ENCODE measurements at regions not wholly inside any gene's neighbourhood (a gene's known extent, or its start where the extent isn't known, plus 50 kb on each side); places are given as distances from the start of the nearest gene placed in this dataset.

GRCh38 chr18:22073411-22073810, 96.0 kb upstream of the GATA6 start:
- DNase-seq (ENCODE audit: low read depth) = no peak

GRCh38 chr18:22074282-22075070, 94.9 kb upstream of the GATA6 start:
- DNase-seq (ENCODE audit: low read depth) = peak; percentile 24

- DNase-seq (ENCODE audit: low read depth) = no peak
Observed at GRCh38 chr18:22080035-22080434, 89.4 kb upstream of the GATA6 start.

DNA sequence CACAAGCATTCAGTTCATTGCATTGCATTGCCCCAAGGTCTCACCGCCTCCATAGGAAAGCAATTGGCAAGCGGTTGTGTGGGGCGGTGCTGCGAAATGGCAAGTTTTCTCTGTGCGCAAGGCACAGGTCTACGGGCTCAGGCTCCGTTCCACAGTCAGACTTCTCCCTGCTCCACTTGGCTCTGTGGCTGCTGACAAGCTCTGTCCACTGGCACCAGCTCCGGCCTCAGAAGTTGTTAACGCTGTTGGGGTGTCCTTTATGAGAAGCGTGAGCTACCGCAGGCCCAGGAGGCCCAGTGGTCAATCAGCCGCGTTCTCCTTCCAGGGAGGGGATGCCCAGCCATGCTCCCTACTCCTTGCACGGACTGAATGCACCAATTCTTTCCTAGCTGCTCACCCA, 87.0 kb upstream of the GATA6 start:
- DNase-seq (ENCODE audit: low read depth) = no peak

GRCh38 chr18:22084547-22084946, 84.8 kb upstream of the GATA6 start:
- no peak for DNase-seq (ENCODE audit: low read depth)

GRCh38 chr18:22086973-22087372, 82.4 kb upstream of the GATA6 start:
- no peak for DNase-seq (ENCODE audit: low read depth)

DNA sequence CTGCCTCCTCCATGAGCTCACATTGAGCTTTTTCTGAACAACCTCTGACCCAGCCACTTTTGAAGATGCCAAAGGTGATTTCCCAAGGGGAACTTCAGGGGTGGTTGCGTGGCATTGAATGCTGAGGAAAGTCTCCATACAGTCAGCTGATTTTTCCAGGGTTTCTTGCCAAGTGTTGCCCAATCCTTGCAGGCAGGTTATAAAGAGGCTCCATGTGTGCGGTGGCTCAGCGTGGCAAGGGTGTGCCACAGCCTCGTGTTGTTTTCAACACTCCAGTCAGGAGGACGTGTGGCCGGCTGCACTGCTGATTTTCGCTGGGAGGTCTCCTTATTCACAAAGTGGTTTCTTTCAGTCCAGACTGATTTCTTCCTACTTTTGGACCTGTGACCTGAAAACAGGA, 81.4 kb upstream of the GATA6 start:
- no peak for DNase-seq (ENCODE audit: low read depth)

GRCh38 chr18:22088996-22089640, 80.3 kb upstream of the GATA6 start:
- DNase-seq (ENCODE audit: low read depth) = no peak

GRCh38 chr18:22091341-22091740, 78.0 kb upstream of the GATA6 start:
- DNase-seq (ENCODE audit: low read depth) = no peak

DNA sequence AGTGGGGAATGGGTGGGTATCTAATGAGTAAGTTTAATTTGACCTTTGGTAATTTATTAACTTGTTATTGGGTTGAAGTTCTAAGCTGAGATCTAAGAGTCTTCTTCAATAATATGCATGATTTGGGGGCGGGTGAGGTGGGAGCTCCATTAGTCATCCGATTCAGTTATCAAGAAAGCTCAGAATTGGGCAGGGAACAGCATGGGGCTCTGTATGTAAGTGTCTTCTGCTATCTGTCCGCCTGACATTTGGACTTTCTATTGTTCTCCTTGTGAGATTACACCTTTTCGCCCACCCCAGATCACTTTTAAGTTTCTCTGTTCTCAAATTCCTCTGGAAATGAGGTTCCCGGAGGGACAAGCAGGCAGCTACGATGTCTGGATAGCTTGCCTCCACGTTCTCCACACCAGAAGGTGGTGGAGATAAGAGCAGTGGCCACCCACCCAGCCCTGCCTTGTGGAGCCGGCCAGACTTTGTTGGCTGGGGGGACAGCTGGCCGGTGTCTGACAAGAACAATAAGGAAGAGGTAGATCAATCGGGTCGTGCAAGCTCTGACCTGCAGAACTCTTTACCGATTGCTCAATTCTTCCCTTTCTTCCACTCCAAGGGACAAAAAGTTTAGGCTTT, 75.5 kb upstream of the GATA6 start:
- no peak for DNase-seq (ENCODE audit: low read depth)

- DNase-seq (ENCODE audit: low read depth) = no peak
Observed at GRCh38 chr18:22094358-22094734, 75.0 kb upstream of the GATA6 start.

DNA sequence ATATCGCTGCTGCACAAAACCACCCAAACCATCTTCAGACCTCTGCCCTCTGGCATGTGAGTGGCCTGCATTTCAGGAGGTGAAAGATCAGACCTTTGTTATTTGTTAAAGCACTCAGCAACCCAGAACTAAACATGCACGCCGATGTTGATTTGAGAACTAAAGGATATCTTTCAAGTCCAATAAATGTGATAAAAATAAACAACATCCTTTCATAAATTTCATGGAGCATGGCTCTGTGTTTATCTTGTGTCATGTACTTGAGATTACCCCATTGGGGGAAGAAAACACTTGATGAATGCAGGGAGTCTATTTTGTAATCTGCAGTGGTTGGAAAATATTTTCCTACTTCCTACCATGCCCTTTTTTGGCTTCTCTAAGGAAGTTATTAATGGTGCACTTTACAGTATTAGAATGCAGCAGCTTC, 70.8 kb upstream of the GATA6 start:
- no peak for DNase-seq (ENCODE audit: low read depth)

GRCh38 chr18:22099925-22100324, 69.5 kb upstream of the GATA6 start:
- DNase-seq (ENCODE audit: low read depth) = no peak

DNA sequence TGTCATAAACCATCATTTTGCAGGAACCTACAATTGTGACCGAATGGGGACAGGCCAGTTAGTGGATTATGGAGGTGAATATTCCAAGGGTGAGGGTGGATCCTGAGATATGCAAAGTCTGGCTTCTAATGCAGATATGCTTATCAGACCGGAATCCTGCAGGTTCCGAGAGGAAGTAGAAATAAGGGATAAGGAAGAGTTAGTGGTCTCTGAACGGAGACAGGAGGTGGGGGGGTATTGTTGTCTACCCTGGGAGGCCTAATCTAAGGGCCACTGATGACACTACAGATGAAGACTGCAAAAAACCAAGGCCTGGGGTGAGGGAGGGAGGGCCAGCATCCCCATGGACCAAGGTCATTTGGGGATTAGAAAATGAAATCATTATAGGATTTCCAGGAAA, 67.7 kb upstream of the GATA6 start:
- DNase-seq (ENCODE audit: low read depth) = no peak

DNA sequence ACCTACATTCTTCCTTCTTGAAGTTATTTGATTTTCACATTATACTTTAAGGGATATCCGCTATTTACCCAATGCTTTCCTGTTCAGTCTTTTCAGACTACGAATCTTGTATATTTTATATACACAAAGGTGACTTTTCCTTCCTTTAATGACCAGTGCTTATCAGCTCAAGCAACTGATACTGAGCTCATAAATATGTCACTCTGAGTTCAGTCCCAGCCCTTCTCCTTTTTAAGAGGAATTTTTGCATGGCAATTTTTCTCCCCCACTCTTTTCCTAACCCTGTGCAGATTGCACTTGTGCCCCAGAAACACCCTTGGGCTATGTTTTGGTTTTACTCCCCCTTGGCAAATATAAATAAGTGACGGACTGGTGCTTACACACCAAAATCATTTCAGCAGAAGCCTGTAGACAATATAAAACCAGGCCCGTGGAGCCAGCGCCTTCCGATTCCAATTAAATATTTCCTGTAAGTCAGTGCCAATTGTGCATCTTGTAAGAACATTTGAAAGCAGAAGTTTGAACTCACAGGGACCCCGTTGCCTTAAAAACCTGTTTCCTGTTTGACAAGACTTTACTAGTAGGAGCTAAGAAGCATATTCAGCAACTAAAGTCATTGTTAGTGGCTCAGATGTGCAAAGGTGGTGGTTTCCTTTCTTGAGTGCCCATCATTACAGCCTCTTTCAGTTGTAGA, 66.3 kb upstream of the GATA6 start:
- no peak for DNase-seq (ENCODE audit: low read depth)

DNA sequence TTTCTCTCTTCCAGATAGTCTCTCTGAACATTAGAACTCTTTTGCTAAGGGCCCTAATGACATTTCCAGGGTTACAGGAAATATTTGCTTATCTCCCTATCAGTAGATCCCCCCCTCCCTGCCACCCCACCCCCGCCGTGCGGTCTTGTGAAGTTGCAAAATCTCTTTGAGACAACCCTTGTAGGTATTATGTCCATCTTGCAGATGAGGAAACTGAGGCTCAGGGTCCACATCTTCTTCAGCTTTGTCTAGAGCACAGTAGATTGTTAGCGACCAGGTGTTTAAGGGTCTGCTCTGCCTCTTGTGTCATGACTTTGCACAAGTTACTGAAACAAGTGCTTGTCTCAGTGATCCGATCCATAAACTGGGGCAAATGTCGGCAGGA, 65.8 kb upstream of the GATA6 start:
- no peak for DNase-seq (ENCODE audit: low read depth)

DNA sequence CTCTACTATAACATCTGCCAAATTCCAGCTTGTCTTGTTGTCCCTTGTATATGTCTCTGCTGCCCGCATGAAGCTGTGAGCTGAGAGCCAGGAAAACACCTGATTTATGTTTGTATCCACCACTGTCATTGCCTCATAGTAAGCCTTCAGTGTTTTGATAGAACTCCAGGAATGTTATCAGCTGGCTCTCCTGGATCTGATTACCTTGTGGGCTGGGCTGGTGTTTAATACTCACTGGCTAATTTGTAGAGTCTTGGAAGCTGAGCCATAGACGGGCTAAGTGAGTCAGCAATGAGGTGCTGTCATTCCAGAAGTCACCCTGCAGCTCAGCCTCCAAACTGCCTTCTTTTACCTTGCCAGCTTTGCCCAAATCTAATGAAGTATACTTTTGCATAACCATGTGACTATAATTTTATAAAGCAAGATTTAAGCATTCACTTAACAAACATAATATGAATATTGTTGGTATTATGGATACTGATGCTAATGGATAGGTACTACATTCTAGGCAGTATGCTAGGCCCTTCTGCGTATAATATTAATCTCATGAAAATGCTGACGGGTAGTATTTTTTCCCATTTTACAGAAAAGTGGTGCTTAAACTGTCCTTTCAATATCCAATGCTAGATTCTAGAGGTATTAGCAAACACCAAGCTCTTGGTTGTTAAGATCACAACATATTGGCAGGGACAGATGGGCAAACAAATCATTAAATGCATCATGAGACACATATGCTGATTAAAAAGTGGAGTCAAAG, 62.7 kb upstream of the GATA6 start:
- DNase-seq (ENCODE audit: low read depth) = no peak

GRCh38 chr18:22108674-22109073, 60.7 kb upstream of the GATA6 start:
- DNase-seq (ENCODE audit: low read depth) = peak; percentile 8

DNA sequence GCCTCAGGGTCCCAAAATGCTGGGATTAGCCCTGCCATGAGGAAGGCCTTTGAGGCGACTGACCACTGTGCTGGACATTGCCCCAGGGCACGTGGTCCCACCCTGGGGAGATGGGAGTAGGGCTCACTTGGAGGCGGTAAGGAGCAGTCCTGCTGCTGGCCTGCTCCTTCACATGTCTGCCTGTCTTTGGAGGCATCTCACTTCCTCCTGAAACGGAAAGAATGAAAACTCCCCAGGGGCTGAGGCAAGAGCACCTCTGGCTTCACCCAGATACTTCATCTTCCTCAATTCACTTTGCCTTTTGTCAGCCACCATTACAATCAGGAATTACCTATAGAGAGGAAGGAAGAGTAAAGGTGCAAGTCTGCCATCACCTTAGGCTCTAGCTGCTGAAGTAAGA, 59.9 kb upstream of the GATA6 start:
- DNase-seq (ENCODE audit: low read depth) = no peak

GRCh38 chr18:22110461-22110924, 58.9 kb upstream of the GATA6 start:
- no peak for DNase-seq (ENCODE audit: low read depth)

GRCh38 chr18:22112215-22112614, 57.2 kb upstream of the GATA6 start:
- DNase-seq (ENCODE audit: low read depth) = no peak
